ENCODE measurements at regions not wholly inside any gene's neighbourhood (a gene's known extent, or its start where the extent isn't known, plus 50 kb on each side); places are given as distances from the start of the nearest gene placed in this dataset.

DNA sequence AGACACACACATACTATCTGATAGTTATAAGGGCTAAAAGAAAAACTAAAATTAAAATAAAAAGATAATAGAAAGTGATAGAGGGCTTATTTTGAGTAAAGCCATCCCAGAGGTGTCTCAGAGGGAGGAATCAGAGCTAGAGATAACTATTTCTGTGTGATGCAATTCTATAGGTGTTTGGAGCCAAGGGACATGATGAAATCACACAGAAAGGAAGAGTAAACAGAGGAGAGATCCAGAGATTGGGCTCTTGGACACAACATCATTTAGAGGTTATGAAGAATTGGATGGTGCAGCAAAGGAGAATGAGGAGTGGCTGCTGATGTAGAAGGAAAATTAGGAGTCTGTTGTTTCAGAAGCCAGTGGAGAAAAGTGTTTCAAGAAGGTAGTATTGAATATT is 393.5 kb downstream of the DIRAS2 start:
- Histone ChIP-seq H3K79me2 (ENCODE audit: control insufficient read depth, insufficient read depth, low read length) (no peaks in the 10 kb centered on the region), H3K27me3 (replicated peaks in 1 of 2; ENCODE audit: control insufficient read depth in 2 of 2, insufficient read depth in 2 of 2, low read length in 1 of 2) (no peaks in the 10 kb centered on the region), H4K20me1 (ENCODE audit: control insufficient read depth, insufficient read depth) (no peaks in the 10 kb centered on the region), H2AFZ (ENCODE audit: control insufficient read depth, low read depth, low read length) (no peak overlapping the region), H3K27ac (ENCODE audit: control insufficient read depth, insufficient read depth) (no peak overlapping the region), H3K9ac (ENCODE audit: control insufficient read depth, insufficient read depth, low read length) (no peak overlapping the region), H3K4me1 (ENCODE audit: control insufficient read depth, insufficient read depth, low read length) (no peaks in the 10 kb centered on the region), H3K4me2 (ENCODE audit: control insufficient read depth, insufficient read depth) (no peak overlapping the region), H3K9me3 (replicated peaks; ENCODE audit: control insufficient read depth, insufficient read depth, low read length) (no peaks in the 10 kb centered on the region), H3K36me3 (ENCODE audit: control insufficient read depth in 2 of 2, insufficient read depth in 2 of 2, low read length in 1 of 2) (no peaks in the 10 kb centered on the region), H3K4me3 (no peak overlapping the region)
- POLR2A ChIA-PET = interaction anchor here (0.6 kb wide), 1 partner anchor 27 kb away, joined by 3 read pairs; no protein-coding TSS in a partner anchor
- ATAC-seq (no peak), FAIRE-seq (no peak), DNase-seq (ENCODE audit: low read depth, low spot score) (no peak)
- intact Hi-C loops (cut with micrococcal nuclease; ENCODE audit: unreplicated experiment) = no loop called here
- SMC1A ChIA-PET (ENCODE audit: uncharacterized antibody, unreplicated experiment) = no interaction called here
- no TSS peak for BruUV-seq (replicated peaks)
- RAD21 ChIA-PET (ENCODE audit: unreplicated experiment) = no interaction called here
- no peak for TF ChIP-seq KAT2A (conservative IDR thresholded peaks at IDR 0.05; ENCODE audit: control insufficient read depth, low read depth, low read length)
- no peak for TF ChIP-seq RELA (IDR thresholded peaks at IDR 0.05; ENCODE audit: borderline replicate concordance, partially characterized antibody)
- TF ChIP-seq PAX5 (IDR thresholded peaks at IDR 0.05; ENCODE audit: borderline replicate concordance, low read depth, low read length) = no peak
- CTCF ChIA-PET = no interaction called here
- in situ Hi-C loops (cut with MboI) = no loop called here

GRCh38 chr9:90251316-90251715 is 391.3 kb downstream of the DIRAS2 start:
- Histone ChIP-seq H2AFZ (ENCODE audit: control insufficient read depth, low read depth, low read length) (no peak overlapping the region), H3K4me1 (ENCODE audit: control insufficient read depth, insufficient read depth, low read length) (no peaks in the 10 kb centered on the region), H3K36me3 (ENCODE audit: control insufficient read depth in 2 of 2, insufficient read depth in 2 of 2, low read length in 1 of 2) (no peaks in the 10 kb centered on the region), H3K9me3 (replicated peaks; ENCODE audit: control insufficient read depth, insufficient read depth, low read length) (no peaks in the 10 kb centered on the region), H4K20me1 (ENCODE audit: control insufficient read depth, insufficient read depth) (no peaks in the 10 kb centered on the region), H3K9ac (ENCODE audit: control insufficient read depth, insufficient read depth, low read length) (no peak overlapping the region), H3K4me3 (no peak overlapping the region), H3K79me2 (ENCODE audit: control insufficient read depth, insufficient read depth, low read length) (no peaks in the 10 kb centered on the region), H3K4me2 (ENCODE audit: control insufficient read depth, insufficient read depth) (no peak overlapping the region), H3K27ac (ENCODE audit: control insufficient read depth, insufficient read depth) (no peak overlapping the region), H3K27me3 (replicated peaks in 1 of 2; ENCODE audit: control insufficient read depth in 2 of 2, insufficient read depth in 2 of 2, low read length in 1 of 2) (no peaks in the 10 kb centered on the region)
- no peak for DNase-seq (ENCODE audit: low read depth, low spot score)
- in situ Hi-C loops (cut with MboI) (no loop called here), intact Hi-C loops (cut with micrococcal nuclease; ENCODE audit: unreplicated experiment) (loop anchor here (10.0 kb wide), 1 partner anchor 183 kb away; no protein-coding TSS in a partner anchor)
- no TSS peak for BruUV-seq (replicated peaks)
- POLR2A ChIA-PET = no interaction called here
- FAIRE-seq = no peak
- SMC1A ChIA-PET (ENCODE audit: uncharacterized antibody, unreplicated experiment) = no interaction called here
- RAD21 ChIA-PET (ENCODE audit: unreplicated experiment) = no interaction called here
- TF ChIP-seq MXI1 (IDR thresholded peaks at IDR 0.05; ENCODE audit: low read depth, low read length) = no peak
- no peak for TF ChIP-seq SIN3A (IDR thresholded peaks at IDR 0.05; ENCODE audit: low read depth, low read length)
- no peak for TF ChIP-seq CREB1 (IDR thresholded peaks at IDR 0.05; ENCODE audit: low read depth)
- no peak for TF ChIP-seq TBL1XR1 (IDR thresholded peaks at IDR 0.05; ENCODE audit: low read depth, low read length)
- no peak for TF ChIP-seq YY1 (IDR thresholded peaks at IDR 0.05; ENCODE audit: low read depth, low read length)
- CTCF ChIA-PET = no interaction called here
- ATAC-seq = no peak
